H1 (cell line): ENCODE measurements at regions not wholly inside any gene's neighbourhood (a gene's known extent, or its start where the extent isn't known, plus 50 kb on each side); places are given as distances from the start of the nearest gene placed in this dataset.

Experiments used
- CTCF ChIA-PET: fragments of 300-600 bp; sonication (Branson Sonifier 250); formaldehyde crosslinking; loops from one replicate; lab custom pipeline; 2021; ENCODE audit not compliant: partially characterized antibody; lab: Charles Lee
- POLR2A ChIA-PET: fragments of 300-600 bp; sonication (Branson Sonifier 250); formaldehyde crosslinking; loops from one replicate; lab custom pipeline; 2021; ENCODE audit warnings: inconsistent platforms; ENCODE audit not compliant: partially characterized antibody; lab: Charles Lee
- DNase-seq, 2 experiments: peaks; one replicate each; pipeline versions ENCODE4 v3.0.0 to v3.0.0-alpha.2; 2010 to 2022; ENCODE audit warnings: low spot score in 2 of 2, low read depth in 1 of 2, mixed read lengths in 1 of 2
- FAIRE-seq: peaks from 2 replicates; lab custom pipeline; 2011; peaks lifted over from hg19 to GRCh38; lab: Jason Lieb, UNC
- H2AFZ ChIP-seq: 2 replicates; pipeline ENCODE4 v1.8.1; 2012; ENCODE audit warnings: low read length, inconsistent platforms
- H2AK5ac ChIP-seq: 2 replicates; pipeline ENCODE4 v1.6.1; 2013; ENCODE audit warnings: low read depth, low read length
- H2BK120ac ChIP-seq: replicated peaks from 2 replicates; pipeline ENCODE3; 2013; ENCODE audit warnings: low read depth, low read length, inconsistent platforms
- H2BK12ac ChIP-seq: 2 replicates; pipeline ENCODE4 v1.6.1; 2013; ENCODE audit warnings: low read depth, low read length
- H2BK15ac ChIP-seq: 2 replicates; pipeline ENCODE4 v1.6.1; 2013; ENCODE audit warnings: low read length
- H2BK20ac ChIP-seq: 2 replicates; pipeline ENCODE4 v1.6.1; 2013; ENCODE audit warnings: low read length
- H2BK5ac ChIP-seq: 2 replicates; pipeline ENCODE4 v1.6.1; 2013; ENCODE audit warnings: low read depth, low read length
- H3K14ac ChIP-seq: 2 replicates; pipeline ENCODE4 v1.6.1; 2013; ENCODE audit warnings: inconsistent platforms; ENCODE audit not compliant: insufficient read length
- H3K18ac ChIP-seq: 2 replicates; pipeline ENCODE4 v1.6.1; 2013; ENCODE audit warnings: low read length; ENCODE audit errors: extremely low read depth
- H3K23ac ChIP-seq: 2 replicates; pipeline ENCODE4 v1.6.1; 2013; ENCODE audit warnings: inconsistent platforms; ENCODE audit not compliant: insufficient read length
- H3K23me2 ChIP-seq: 2 replicates; pipeline ENCODE4 v1.6.1; 2013; ENCODE audit warnings: low read depth, low read length
- H3K27ac ChIP-seq: 2 replicates; pipeline ENCODE4 v1.6.1; 2011; ENCODE audit warnings: low read depth, low read length, inconsistent platforms
- H3K27me3 ChIP-seq, 4 experiments: replicated peaks in 1 of 4; 1 replicate in 1 of 4; 2 replicates in 3 of 4; pipeline versions ENCODE4 v1.6.1 to v1.8.1; 2011 to 2013; ENCODE audit warnings: low read length in 3 of 4, mild to moderate bottlenecking in 3 of 4, inconsistent platforms in 2 of 4, mixed read lengths in 2 of 4, moderate library complexity in 1 of 4; ENCODE audit not compliant: control insufficient read depth in 3 of 4, insufficient read depth in 3 of 4; ENCODE audit errors: extremely low read depth in 1 of 4
- H3K36me3 ChIP-seq, 4 experiments: 2 replicates each; pipeline versions ENCODE4 v1.6.1 to v1.8.1; 2011 to 2013; ENCODE audit warnings: mild to moderate bottlenecking in 4 of 4, low read length in 3 of 4, moderate library complexity in 2 of 4, control low read depth in 1 of 4, inconsistent platforms in 1 of 4; ENCODE audit not compliant: insufficient read depth in 4 of 4, control insufficient read depth in 2 of 4
- H3K4ac ChIP-seq: replicated peaks from 2 replicates; pipeline ENCODE3; 2013; ENCODE audit warnings: low read length, low read depth, mixed read lengths, inconsistent platforms; ENCODE audit not compliant: insufficient read length
- H3K4me1 ChIP-seq, 4 experiments: replicated peaks in 1 of 4; 1 replicate in 1 of 4; 2 replicates in 3 of 4; pipeline versions ENCODE4 v1.6.1 to v1.8.1; 2011 to 2013; ENCODE audit warnings: low read length in 3 of 4, inconsistent platforms in 2 of 4, mixed read lengths in 1 of 4; ENCODE audit not compliant: insufficient read depth in 4 of 4, control insufficient read depth in 3 of 4
- H3K4me2 ChIP-seq, 2 experiments: 2 replicates each; pipeline versions ENCODE4 v1.6.1 to v1.8.1; 2011 to 2013; ENCODE audit warnings: low read depth in 2 of 2, low read length in 2 of 2, control low read depth in 1 of 2, inconsistent platforms in 1 of 2, mild to moderate bottlenecking in 1 of 2; ENCODE audit not compliant: insufficient read depth in 1 of 2
- H3K4me3 ChIP-seq, 4 experiments: fragments of 200-600, 300-600 bp in 1 of 4; sonication (generic), shearing (Covaris generic), sonication (Bioruptor Twin) in 1 of 4; 2 replicates each; pipeline versions ENCODE4 v1.5.1 to v1.8.1; 2011 to 2016; ENCODE audit warnings: low read length in 4 of 4, low read depth in 3 of 4, control low read depth in 2 of 4, inconsistent platforms in 2 of 4, mild to moderate bottlenecking in 2 of 4, mixed read lengths in 1 of 4, moderate library complexity in 1 of 4; ENCODE audit not compliant: insufficient read depth in 2 of 4; ENCODE audit errors: extremely low read depth in 1 of 4
- H3K56ac ChIP-seq: replicated peaks from 2 replicates; pipeline ENCODE3; 2013; ENCODE audit warnings: low read depth, mild to moderate bottlenecking, mixed read lengths, low read length, inconsistent platforms; ENCODE audit not compliant: insufficient read length
- H3K79me1 ChIP-seq: 2 replicates; pipeline ENCODE4 v1.6.1; 2013; ENCODE audit warnings: low read depth, low read length, control low read depth
- H3K79me2 ChIP-seq, 2 experiments: 2 replicates each; pipeline versions ENCODE4 v1.6.1 to v1.8.1; 2012 to 2013; ENCODE audit warnings: low read length in 2 of 2, mild to moderate bottlenecking in 2 of 2, inconsistent platforms in 1 of 2; ENCODE audit not compliant: insufficient read depth in 2 of 2, control insufficient read depth in 1 of 2
- H3K9ac ChIP-seq, 4 experiments: replicated peaks in 1 of 4; 1 replicate in 1 of 4; 2 replicates in 3 of 4; pipeline versions ENCODE4 v1.6.1 to v1.8.1; 2011 to 2013; ENCODE audit warnings: low read depth in 3 of 4, low read length in 3 of 4, control low read depth in 2 of 4, mild to moderate bottlenecking in 2 of 4, moderate library complexity in 2 of 4, inconsistent platforms in 1 of 4; ENCODE audit errors: extremely low read depth in 1 of 4
- H3K9me3 ChIP-seq, 2 experiments: 2 replicates each; pipeline versions ENCODE4 v1.6.1 to v1.8.1; 2012 to 2013; ENCODE audit warnings: mild to moderate bottlenecking in 2 of 2, moderate library complexity in 2 of 2, control low read depth in 1 of 2, inconsistent platforms in 1 of 2, low read depth in 1 of 2, low read length in 1 of 2, mixed read lengths in 1 of 2; ENCODE audit not compliant: insufficient read depth in 2 of 2
- H4K20me1 ChIP-seq, 2 experiments: replicated peaks in 1 of 2; 2 replicates each; pipeline versions ENCODE3 to v1.8.1; 2011 to 2013; ENCODE audit warnings: inconsistent platforms in 2 of 2, low read length in 2 of 2, mild to moderate bottlenecking in 1 of 2; ENCODE audit not compliant: insufficient read depth in 2 of 2, control insufficient read depth in 1 of 2
- H4K5ac ChIP-seq: 2 replicates; pipeline ENCODE4 v1.6.1; 2013; ENCODE audit warnings: low read length, low read depth, mixed read lengths, inconsistent platforms; ENCODE audit not compliant: insufficient read length
- H4K8ac ChIP-seq: 2 replicates; pipeline ENCODE4 v1.8.0; 2013; ENCODE audit warnings: mild to moderate bottlenecking, moderate library complexity, low read length, inconsistent platforms; ENCODE audit not compliant: insufficient read depth; ENCODE audit errors: extremely low read depth
- H4K91ac ChIP-seq: replicated peaks from 2 replicates; pipeline ENCODE3; 2013; ENCODE audit warnings: low read length, mixed read lengths, inconsistent platforms; ENCODE audit not compliant: insufficient read length
- ASH2L ChIP-seq: fragments of 200-600, 300-600 bp; sonication (generic); IDR thresholded peaks from one replicate; pipeline ENCODE4 v1.7.1; 2017; ENCODE audit warnings: low read length
- EZH2 ChIP-seq: fragments of 200-600 bp; sonication (generic); IDR thresholded peaks from 2 replicates; pipeline ENCODE4 v1.7.1; 2012; ENCODE audit warnings: low read depth, mild to moderate bottlenecking, moderate library complexity, low read length, inconsistent platforms; ENCODE audit not compliant: severe bottlenecking
- HDAC2 ChIP-seq, 2 experiments: fragments of 300-600 bp in 1 of 2; sonication (generic) in 1 of 2; IDR thresholded peaks; 2 replicates each; pipeline ENCODE4 v1.6.1; 2011 to 2012; ENCODE audit warnings: low read depth in 2 of 2, low read length in 2 of 2, mild to moderate bottlenecking in 2 of 2, moderate library complexity in 2 of 2, borderline replicate concordance in 1 of 2, inconsistent platforms in 1 of 2
- KDM5A ChIP-seq: fragments of 200-600 bp; IDR thresholded peaks from 2 replicates; pipeline ENCODE4 v1.7.1; 2012; ENCODE audit warnings: mild to moderate bottlenecking, low read length, inconsistent platforms, mixed read lengths
- POU5F1 ChIP-seq: IDR thresholded peaks from 2 replicates; pipeline ENCODE4 v1.6.1; 2011; ENCODE audit warnings: low read depth, mild to moderate bottlenecking, low read length, moderate library complexity
- RBBP5 ChIP-seq: IDR thresholded peaks from 2 replicates; pipeline ENCODE4 v1.7.1; 2012; ENCODE audit warnings: low read depth, mild to moderate bottlenecking, inconsistent platforms, low read length, moderate library complexity, borderline replicate concordance
- RNF2 ChIP-seq: fragments of 200-900, 300-1000 bp; sonication (generic); IDR thresholded peaks from 2 replicates; pipeline ENCODE4 v1.7.1; 2016; ENCODE audit warnings: borderline replicate concordance, low read depth, mild to moderate bottlenecking, antibody characterized with exemption, low read length; ENCODE audit not compliant: poor library complexity, severe bottlenecking; ENCODE audit errors: missing control alignments

DNA sequence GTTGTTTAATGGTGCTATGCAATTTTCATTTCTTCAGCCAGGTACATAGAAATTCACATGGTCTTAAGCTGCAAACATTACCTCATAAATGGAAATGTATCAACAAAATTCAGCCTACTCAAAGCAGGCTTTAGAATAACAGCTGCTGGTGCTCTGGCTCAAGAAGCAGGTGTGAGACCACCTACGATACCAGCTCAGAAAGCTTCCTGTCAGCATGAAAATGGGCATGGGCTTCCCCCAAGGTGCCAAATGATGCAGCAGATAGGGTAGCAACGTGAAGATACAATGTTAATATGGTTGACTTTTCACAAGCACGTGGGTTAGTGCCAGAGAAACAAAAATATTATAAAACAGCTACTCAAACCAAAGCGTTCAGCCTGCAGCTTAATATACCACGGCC, 343.4 kb upstream of the PRICKLE1 start (continued):
- TF ChIP-seq POU5F1 = no peak
- no peak for TF ChIP-seq KDM5A

DNA sequence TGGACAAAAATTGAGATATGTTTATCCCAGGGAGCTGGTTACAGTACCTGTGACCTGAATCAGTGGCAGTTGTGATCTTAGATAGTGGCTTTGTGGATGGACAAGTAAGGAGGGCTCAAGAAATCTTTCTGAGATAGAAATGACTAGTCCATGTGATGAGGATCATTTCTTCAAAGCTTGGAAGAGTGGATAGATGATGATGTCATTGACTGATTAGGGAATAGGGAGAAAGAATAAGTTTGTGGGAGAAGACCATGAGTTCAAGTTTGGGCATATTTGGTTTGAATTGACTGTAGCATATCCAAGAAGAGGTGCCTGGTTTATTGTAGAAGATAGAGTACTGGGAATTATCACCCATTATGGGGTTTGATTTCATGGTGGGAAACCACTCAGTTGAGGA, 336.7 kb upstream of the PRICKLE1 start:
- no peak overlapping the region for H2AFZ ChIP-seq
- H3K36me3 ChIP-seq = no peaks in the 10 kb centered on the region
- no peaks in the 10 kb centered on the region for H3K79me1 ChIP-seq
- no peak overlapping the region for H4K91ac ChIP-seq
- H3K9ac ChIP-seq = no peak overlapping the region
- H3K4me2 ChIP-seq = no peak overlapping the region
- no peak overlapping the region for H2BK20ac ChIP-seq
- H3K9me3 ChIP-seq = no peaks in the 10 kb centered on the region
- no peaks in the 10 kb centered on the region for H3K27me3 ChIP-seq
- FAIRE-seq = no peak
- no peak overlapping the region for H2BK5ac ChIP-seq
- H2AK5ac ChIP-seq = no peak overlapping the region
- H2BK12ac ChIP-seq = no peak overlapping the region
- no peak overlapping the region for H3K23ac ChIP-seq
- no peaks in the 10 kb centered on the region for H3K23me2 ChIP-seq
- H3K14ac ChIP-seq = no peak overlapping the region
- H4K5ac ChIP-seq = no peak overlapping the region
- H4K20me1 ChIP-seq = no peaks in the 10 kb centered on the region
- H3K4ac ChIP-seq = no peak overlapping the region
- no peak overlapping the region for H4K8ac ChIP-seq
- H2BK120ac ChIP-seq = no peak overlapping the region
- H3K56ac ChIP-seq = no peak overlapping the region
- H2BK15ac ChIP-seq = no peak overlapping the region
- ChIA-PET CTCF (interaction anchor here (0.6 kb wide), 1 partner anchor 88 kb away, joined by 3 read pairs; no protein-coding TSS in a partner anchor), POLR2A (no interaction called here)
- no peak overlapping the region for H3K27ac ChIP-seq
- no peaks in the 10 kb centered on the region for H3K79me2 ChIP-seq
- TF ChIP-seq HDAC2 (IDR thresholded peaks at IDR 0.05; ENCODE audit: borderline replicate concordance in 1 of 2, low read depth in 2 of 2, low read length in 2 of 2) (no peak), ASH2L (no peak), EZH2 (no peak), RNF2 (no peak), RBBP5 (no peak)
- no peak overlapping the region for H3K18ac ChIP-seq
- H3K4me1 ChIP-seq = no peaks in the 10 kb centered on the region
- DNase-seq = no peak
- H3K4me3 ChIP-seq = no peak overlapping the region
